GM19238 (cell line): ENCODE measurements at regions not wholly inside any gene's neighbourhood (a gene's known extent, or its start where the extent isn't known, plus 50 kb on each side); places are given as distances from the start of the nearest gene placed in this dataset.

Experiments
- DNase-seq: peaks from one replicate; pipeline ENCODE4 v3.0.0; 2011; ENCODE audit warnings: low spot score; ENCODE audit not compliant: insufficient read length

DNA sequence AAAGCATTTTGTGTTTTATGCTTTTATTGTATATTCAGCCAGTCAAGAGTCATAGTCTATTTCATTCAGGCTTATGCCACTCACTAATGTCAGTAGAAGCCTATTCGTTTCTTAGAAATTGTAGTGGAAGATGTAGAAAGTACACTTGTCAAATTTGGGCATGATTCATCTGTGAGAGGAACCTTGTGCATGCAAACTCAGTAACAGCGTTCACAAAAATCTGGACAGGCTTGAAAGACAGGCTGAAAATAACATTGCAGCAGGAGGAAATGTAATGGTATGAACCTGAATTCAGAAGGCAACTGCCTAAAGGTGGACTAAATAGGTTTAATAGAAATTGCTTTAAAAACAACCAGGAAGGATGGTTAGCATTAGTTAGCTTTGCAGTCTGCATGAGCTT is 213.5 kb downstream of the CMPK2 start:
- no peak for DNase-seq

DNA sequence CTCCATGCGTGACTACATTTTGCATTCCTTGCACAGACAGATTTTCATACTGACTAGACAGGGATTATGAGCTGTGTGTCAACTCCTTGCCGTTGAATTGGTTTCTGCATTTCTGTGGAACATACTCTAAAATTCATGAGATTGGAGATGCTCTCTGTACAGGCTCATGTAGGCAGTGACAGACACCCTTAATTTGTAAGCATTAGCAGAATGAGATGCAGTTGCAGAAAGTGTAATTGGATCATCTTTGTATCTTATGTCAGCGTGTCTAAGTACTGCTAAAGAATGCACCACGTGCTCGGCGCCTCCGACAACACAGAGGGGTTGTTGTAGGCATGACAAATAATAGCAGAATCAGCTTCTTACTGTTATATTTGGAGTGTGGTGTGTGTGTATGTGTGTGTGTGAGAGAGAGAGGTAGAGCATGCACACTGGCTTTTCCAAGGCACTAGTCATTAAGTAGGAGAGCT is 212.4 kb downstream of the CMPK2 start:
- no peak for DNase-seq

DNA sequence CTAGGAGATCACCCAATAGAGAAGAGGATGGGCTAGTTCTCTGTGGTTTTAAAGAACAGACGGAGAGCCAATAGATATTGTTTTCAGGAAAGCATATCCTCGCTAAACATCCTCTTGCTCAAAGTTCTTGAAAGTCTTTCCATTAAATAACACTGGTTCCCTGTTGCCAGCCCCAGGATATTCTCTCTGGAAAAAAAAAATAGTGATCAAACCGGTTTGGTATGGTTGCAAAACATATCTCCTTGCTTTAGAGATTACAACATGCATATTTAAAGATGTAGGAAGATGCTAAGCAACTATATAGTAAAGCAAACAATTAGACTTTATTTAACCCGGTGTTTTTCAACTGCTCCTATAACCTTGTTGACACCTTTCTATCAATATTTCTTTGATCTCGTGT is 211.4 kb downstream of the CMPK2 start:
- no peak for DNase-seq

DNA sequence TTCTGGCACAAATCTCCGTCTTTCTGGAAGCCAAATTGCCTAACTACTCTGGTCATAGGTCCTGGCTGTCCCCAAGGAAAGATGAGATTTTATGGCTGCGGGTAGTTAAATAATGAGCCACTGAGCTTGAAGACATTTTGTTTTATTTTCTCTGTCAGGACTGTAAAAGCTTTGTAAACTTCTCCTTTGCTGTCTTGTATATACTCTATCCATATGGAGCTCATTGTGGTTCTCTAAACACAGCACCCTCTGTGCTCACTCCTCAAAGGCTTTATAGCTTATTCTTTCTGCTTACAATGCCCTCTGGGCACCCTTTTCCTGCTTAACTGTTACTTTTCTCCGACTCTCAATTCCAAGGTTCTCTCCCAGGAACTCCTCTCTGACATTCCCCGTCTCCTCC is 209.1 kb downstream of the CMPK2 start:
- no peak for DNase-seq

DNA sequence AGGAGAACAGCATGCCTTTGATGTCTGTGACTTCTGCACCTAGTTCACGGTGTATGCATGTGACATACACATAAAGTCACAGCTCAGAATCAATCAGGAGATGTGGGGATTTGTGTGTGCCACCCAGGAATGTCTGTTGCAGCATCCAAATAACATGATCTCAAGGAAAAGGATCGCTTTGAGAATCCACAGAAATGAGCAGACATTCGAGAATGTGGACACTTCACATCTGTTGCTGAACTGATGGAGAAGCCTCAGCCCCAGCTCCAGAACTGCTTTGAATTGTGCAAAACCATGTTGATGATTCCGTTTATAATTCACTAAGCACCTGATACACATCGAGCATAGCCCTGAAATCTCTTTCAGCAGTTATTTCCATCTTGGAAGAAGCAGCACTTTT is 208.6 kb downstream of the CMPK2 start:
- no peak for DNase-seq

DNA sequence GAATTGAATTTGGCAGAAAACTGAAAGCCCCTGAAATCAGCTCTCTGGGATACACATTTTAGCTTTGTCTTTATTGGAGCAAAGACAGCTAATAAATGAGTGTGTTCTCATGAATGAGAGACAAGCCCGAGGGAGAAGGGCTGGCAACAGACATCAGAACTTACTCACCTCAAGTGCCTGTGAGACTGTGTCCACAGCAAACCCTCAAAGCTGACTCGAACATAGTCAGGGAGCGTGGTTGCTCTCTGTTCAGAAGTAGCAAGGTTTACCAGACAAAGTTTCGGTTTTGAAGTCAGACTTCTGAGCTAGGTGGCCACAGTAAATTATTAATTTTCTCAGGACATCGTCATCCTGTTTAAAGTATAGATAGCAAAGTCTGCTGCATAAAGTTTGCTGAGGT is 207.9 kb downstream of the CMPK2 start:
- peak; percentile 16 for DNase-seq

DNA sequence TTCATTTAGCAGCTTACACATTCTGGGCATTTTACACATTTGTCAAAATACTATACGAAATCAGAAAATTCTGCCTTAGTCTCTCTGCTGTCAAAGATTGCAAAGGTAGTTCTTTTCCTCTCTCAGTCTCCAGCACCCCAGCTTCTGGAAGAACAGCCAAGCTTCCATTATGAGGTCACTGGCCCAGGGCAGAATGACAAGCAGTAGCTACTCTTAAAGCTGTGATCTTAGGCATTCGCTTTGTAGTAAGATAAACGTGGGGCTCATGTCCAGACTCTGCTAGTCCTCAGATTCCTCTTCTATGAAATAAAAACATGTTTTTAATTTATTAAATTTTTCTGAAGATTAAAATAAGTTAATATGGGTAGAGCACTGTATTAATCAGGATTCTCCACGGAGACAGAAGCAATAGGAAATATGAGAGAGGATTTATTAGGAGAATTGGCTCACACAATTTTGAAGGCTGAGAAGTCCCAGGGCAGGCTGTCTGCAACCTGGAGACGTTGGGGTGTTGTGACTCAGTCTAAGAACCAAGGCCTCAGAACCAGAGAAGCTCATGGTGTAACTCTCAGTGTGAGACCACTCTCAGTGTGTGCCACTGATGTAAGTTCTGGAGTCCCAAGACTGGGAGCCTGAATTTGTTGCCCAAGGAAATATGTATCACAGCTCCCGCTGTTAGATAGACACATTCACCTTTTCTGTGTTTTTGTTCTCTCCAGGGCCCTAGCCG is 201.2 kb downstream of the CMPK2 start:
- DNase-seq: no peak

DNA sequence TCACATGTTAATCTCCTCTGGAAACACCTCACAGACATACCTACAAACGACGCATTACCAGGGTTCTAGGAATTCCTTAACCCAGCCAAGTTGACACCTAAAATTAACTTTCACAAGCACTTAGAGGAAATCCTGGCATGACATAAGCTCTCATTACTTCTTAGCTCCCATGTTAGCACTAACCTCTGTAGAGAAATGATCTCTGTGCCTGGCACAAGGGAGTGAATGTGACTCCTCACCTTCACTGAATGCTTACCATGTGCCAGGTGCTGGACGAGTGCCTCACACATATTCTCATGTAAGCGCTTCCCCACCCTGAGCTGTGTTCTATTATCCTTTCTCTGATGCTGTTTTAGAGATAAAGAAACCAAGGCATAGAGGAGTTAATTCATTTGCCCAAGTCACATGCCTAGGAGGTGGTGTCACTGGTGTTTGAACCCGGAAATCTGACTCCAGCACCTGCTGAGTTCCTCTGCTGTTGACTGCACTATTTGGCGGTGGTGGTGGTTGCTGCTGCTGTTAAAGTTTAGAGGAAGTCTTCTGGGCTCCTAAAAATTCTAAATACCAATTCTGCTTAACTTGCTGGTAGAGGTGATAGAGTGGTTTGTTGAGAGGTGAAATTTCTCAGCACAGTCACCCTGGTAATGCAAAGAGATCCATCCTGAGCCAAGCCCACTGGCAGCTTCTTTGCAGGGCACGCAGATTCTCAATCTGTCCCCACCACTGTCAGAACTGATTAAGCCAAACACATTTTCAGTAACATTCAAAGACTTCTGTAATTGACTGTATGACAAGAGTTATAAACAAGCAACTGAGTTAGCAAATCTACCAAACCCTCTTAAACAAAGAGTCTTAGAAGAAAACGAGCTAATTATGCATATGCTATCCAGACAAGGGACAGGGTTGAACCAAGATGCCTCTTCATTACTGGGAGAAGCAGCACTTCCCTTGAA is 200.3 kb downstream of the CMPK2 start:
- DNase-seq: no peak

DNA sequence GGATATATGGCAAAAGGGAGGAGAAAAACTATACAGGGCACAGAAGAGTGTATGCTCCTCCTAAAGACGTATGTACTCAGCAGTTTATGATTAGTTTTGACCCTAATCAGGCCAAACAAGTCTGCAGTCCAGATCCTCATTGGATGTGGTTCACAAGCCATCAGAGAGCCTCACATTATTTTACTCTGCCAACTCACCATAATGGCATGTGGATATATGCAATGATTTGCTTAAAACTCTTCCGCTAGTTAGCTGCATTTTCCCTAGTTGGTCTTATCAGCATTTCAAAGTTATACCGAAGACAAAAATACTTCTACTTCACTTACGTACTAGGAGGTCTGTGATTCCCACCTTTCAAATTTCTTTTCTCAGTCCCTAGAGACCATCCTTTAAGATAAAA is 198.4 kb downstream of the CMPK2 start:
- no peak for DNase-seq

DNA sequence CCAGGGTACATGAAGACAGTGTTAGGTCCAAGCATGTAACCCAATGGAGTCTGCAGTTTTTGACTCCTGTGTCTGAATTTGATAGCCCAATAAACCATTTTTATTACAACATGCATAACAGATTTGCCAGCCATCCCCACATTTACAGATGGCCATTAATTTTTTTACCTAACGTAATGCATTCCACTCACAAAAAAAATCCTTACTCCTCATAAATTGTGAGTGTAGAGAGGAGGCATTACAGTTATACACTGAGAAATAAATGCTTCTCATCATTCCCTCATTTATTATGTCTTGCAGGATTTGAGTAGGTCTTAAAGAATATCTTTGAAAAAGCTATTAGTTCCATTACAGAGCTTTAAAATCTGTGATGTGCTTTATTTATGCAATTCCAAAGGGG is 193.8 kb downstream of the CMPK2 start:
- no peak for DNase-seq

DNA sequence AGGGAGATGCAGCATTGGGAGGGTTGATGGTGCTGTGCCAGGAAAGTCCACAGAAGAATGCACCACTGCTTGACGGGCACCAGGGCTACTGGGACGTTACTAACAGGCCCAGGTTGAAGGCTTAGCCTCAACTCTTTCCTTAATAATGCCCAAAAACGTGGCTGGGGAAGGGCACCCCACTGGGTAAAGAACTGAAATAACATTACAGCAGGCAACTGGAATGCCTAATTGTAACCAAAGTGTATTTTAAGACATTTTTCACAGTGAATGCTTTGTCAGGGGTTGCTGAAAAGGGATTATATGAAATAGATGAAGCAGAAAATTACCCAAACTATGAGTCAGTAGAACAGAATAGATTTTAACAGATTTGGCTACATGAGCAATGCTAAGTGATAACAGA is 191.3 kb downstream of the CMPK2 start:
- DNase-seq: no peak

DNA sequence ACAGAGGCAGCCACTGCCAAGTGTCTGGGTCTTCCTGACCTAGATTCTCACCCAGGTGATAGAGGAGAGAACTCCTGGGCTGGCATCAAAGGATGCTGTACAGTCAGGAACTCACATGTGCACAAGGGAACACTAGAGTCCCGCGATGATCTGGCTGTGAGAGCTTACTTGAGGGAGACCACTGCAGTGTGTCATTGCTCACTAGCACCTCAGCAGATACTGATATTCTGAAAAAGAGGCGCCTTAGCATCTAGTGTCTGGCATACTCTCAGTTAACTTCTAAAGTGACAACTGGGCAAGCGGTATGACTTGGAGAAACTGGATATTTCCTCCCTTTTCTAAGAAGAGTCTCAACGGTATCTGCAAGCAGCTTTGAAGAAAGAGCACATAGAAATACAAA is 189.9 kb downstream of the CMPK2 start:
- DNase-seq: no peak

DNA sequence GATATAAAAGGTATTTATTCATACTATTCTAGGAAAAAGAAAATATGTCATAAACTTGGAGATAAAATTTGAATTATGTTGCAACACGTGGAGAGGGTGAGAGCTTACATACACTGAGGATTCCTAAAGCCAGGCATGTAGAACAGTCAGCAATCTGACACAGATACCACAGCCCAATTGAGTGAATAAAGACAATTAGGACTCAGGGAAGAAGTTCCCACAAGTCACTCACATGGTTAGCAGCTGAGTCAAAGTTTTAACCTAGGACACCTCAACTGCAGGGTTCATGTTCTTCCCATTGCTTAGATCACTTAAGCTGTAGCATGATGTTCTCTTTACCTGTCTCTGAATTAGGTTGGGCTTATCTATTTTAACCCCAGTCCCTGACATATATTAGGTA is 189.5 kb downstream of the CMPK2 start:
- no peak for DNase-seq

DNA sequence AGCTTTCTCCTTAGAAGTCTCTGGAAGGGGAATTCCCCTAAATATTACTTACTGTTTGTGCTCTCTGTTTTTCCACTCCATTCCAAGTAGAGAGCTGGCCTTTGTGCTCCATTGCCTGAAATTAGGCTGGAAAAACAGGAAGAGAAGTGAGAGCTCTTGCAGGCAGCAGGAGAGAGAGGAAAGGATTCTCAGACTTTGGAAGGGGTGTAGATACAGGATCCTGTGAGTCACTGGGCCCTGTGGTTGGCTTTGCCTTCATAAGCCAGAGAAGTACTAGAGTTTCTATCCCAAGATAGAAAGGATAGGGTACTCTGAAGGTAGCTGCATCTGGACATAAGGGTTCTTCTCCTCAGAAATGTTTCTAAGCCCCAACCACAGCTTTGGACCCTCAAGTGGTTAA is 188.9 kb downstream of the CMPK2 start:
- no peak for DNase-seq

DNA sequence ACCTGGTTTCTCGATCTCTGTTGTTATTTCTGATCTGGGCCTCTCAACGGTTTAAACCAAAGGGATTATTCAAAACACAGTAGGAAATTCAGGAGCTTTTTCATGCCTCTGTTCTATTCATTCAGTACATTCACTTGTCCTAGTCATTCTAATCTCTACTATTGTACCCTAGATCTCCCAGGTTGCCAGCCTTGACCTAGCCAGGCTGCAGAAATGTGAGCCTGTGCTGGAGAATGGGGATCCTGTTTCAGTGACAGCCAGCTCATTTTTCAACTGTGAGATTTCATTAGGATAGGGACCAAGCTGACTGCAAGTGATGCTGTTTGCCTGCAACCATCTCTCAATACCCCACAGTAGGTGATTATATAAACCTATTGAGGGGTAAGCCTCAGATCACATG is 186.2 kb downstream of the CMPK2 start:
- no peak for DNase-seq

DNA sequence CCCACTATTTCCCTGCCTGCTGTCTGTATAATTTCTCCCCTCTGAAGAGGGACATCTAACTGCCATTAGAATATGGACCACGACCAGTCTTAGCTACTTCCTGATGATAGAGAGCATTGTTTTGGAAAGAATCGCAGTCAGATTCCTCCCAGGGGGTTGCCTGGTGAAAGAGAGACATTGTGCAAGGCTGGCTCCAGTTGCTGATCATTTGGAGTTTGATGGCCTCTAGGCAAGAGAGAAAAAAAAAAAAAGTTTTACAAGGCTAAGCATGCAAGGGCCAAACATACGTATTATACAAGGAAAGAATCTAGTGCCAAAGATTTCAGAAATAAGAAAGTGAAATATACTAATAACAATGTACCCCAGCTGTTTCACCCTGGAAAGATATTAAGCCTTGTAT is 182.2 kb downstream of the CMPK2 start:
- DNase-seq: no peak

DNA sequence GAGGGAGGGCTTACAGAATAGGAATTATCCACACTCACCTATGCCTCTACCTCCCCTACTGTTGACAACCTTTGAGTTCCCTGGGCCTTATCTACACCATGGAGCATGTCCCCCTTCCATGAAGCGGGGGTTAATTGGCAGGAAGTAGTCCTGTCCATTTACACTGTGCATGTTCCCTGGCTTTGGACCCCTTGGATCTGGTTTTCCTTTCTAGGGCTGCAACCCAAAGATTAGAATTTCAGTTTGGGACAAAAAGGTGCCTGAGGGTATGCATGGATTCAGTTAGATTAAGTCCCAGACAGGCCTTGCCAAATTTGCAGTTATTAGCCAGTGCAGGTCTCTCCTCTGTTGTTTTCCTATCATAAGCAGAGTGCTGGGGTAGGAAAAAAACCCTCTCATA is 180.3 kb downstream of the CMPK2 start:
- DNase-seq: no peak

DNA sequence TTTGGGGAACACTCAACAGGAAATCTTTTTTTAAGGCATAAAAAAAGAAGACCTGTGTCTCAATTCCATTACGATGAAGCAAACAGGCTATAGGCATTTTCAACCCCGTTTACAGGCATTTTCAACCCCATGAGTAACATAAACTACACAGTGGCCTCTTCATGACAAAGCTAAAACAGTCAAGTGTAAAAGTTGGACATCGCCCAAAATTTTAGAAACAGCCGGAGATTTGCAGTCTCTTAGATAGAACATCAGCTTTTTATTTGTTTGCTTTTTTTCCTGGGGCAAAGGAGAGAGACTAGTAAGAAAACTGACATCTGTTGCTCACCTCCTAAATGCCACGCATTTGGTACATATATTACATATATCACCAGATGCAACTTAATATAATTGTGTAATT is 173.7 kb downstream of the CMPK2 start:
- no peak for DNase-seq

DNA sequence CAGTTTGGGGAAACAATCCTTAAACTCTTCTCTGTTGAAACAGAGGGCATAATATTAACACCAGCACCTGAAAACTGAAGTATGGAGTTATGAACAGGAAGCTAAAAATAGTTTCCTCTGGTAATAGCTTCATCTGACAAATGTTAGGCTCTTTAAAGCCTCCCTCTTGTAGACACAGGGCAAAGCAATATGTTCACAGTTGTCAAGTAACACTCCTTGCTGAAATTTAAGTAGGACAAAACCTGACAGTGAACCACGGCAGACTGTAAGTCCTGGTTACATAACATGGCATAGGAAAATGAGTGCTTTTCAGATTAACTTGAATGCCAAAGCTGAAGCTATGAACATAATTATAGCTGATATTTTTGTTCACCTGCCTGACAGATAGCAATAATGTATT is 172.9 kb downstream of the CMPK2 start:
- no peak for DNase-seq

DNA sequence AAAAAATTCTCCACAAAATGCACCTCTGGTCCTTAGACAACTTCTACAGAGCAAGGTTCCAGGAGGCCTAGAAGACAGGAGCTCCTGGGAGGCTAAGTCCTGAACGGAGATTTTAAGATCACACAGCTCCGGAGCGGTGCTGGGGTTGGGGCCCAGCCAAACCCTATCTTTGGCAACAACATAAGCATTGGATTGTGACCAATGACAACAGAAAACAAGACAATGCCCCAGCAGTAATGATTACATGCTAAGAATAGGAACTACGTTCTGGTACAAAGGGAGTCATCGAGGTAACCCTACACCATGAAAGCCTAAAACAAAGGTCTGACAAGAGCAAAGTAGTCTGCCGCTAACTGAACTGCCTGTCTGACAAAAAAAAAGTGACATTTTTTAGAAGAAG is 171.2 kb downstream of the CMPK2 start:
- no peak for DNase-seq

DNA sequence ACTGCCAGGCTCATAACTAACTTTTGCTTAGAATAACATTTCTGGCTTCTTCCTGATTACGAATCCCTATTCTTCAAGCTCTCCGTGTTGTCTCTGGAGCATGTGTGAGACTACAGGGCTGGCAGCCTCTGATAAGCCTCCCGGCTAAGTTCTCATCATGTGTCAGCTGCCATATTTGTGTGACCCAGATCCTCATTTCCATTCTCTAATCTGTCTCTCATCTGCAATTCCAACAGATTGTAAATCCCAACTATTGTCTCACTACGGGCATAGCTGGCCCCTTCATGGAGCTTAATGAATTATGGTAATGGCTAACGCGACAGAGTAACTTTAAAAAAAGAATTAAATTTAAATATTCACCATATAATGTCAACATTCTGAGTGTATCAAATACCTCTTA is 165.4 kb downstream of the CMPK2 start:
- DNase-seq: no peak

DNA sequence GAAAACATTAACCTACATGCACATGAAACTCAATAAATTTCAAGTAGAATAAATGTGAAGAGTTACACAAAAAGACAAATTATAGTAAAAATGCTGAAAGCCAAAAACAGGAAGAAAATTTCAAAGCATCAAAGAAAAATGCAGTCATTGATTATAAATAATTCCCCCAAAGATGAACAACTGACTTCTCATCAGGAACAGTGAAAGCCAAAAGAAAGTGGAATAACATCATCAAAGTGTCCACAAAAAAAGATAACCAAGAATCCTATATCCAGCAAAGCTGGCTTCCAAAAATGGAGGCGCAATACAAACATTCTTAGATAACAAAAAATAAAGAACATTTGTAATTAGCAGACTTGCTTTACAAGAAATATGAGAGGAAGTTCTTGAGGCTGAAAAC is 161.6 kb downstream of the CMPK2 start:
- DNase-seq: no peak

DNA sequence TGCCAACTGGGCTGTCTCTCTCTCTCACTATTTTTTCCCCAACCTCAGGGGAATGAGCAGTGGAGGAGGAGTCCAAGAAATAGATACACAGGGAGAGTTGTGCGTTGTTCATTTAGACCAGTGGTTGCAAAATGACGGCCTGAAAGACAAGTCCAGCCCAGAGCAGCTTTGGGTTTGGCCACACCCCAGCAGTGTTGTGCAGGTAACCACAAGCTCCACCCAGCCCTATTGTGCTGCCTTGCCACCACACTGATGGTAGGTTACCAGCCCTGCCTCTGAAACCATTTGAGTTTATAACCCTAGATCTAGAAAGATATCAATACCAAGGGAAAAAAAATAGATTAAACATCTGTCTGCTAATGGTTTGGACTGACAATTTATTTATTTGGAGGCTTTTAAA is 144.3 kb downstream of the CMPK2 start:
- DNase-seq: no peak
